K562 (cell line): ENCODE measurements at regions not wholly inside any gene's neighbourhood (a gene's known extent, or its start where the extent isn't known, plus 50 kb on each side); places are given as distances from the start of the nearest gene placed in this dataset.

Experiments
- ATAC-seq: fragments of 200-7000 bp; cut with Tn5 transposase; 3 replicates; pipeline ENCODE4 v1.9.1; 2020; ENCODE audit warnings: moderate library complexity
- BruUV-seq: library from RNA; stranded (reverse); fragments of 400-500 nt; replicated peaks from 2 replicates; lab custom pipeline; 2021; lab: Mats Ljungman, UMichigan
- CTCF ChIA-PET: fragments of 300-600 bp; formaldehyde crosslinking; extraction: SDS; loops from one replicate; lab custom pipeline; 2021; ENCODE audit warnings: low intra/inter-chr PET ratio; lab: Yijun Ruan, JAX
- POLR2A ChIA-PET: fragments of 300-600, 350-650 bp; sonication (Branson Sonifier 250); formaldehyde crosslinking; extraction: SDS; loops from one replicate; lab custom pipeline; 2021; ENCODE audit warnings: antibody characterized with exemption, inconsistent platforms; lab: Yijun Ruan, JAX
- DNase-seq, 4 experiments: peaks; one replicate each; pipeline versions ENCODE4 v3.0.0 to v3.0.0-alpha.2; 2011 to 2018; ENCODE audit warnings: low spot score in 3 of 4, mixed read lengths in 3 of 4; ENCODE audit errors: extremely low read depth in 1 of 4
- FAIRE-seq: peaks from 2 replicates; lab custom pipeline; 2011; peaks lifted over from hg19 to GRCh38; lab: Jason Lieb, UNC
- H2AFZ ChIP-seq: 2 replicates; pipeline ENCODE4 v1.6.0; 2011; ENCODE audit warnings: low read depth, low read length, control low read depth, inconsistent platforms
- H3K27ac ChIP-seq: fragments of 200-600 bp; 3 replicates; pipeline ENCODE4 v1.8.0; 2011; ENCODE audit warnings: low read depth, mild to moderate bottlenecking, control low read depth, inconsistent platforms, low read length, moderate library complexity, mixed read lengths; ENCODE audit errors: extremely low read depth
- H3K27me3 ChIP-seq, 2 experiments: fragments of 300-600 bp in 1 of 2; 2 replicates in 1 of 2; 3 replicates in 1 of 2; pipeline versions ENCODE4 v1.6.0 to v1.8.0; 2011; ENCODE audit warnings: inconsistent platforms in 2 of 2, low read length in 2 of 2, mild to moderate bottlenecking in 1 of 2, mixed read lengths in 1 of 2, moderate library complexity in 1 of 2; ENCODE audit not compliant: control insufficient read depth in 2 of 2, insufficient read depth in 2 of 2
- H3K36me3 ChIP-seq: fragments of 300-600 bp; 3 replicates; pipeline ENCODE4 v1.8.0; 2011; ENCODE audit warnings: mild to moderate bottlenecking, low read length, inconsistent platforms; ENCODE audit not compliant: control insufficient read depth, insufficient read depth
- H3K4me1 ChIP-seq, 2 experiments: fragments of 200-600 bp in 1 of 2; replicated peaks in 1 of 2; 2 replicates in 1 of 2; 3 replicates in 1 of 2; pipeline versions ENCODE4 v1.5.1 to v1.8.0; 2011; ENCODE audit warnings: inconsistent platforms in 2 of 2, low read length in 2 of 2, mild to moderate bottlenecking in 1 of 2, mixed read lengths in 1 of 2, moderate library complexity in 1 of 2; ENCODE audit not compliant: control insufficient read depth in 2 of 2, insufficient read depth in 2 of 2
- H3K4me2 ChIP-seq: 2 replicates; pipeline ENCODE4 v1.6.1; 2011; ENCODE audit warnings: low read length, control low read depth, inconsistent platforms, mixed read lengths; ENCODE audit not compliant: insufficient read depth
- H3K4me3 ChIP-seq: fragments of 200-600 bp; sonication (generic), shearing (Covaris generic); 2 replicates; pipeline ENCODE4 v1.5.1; 2016; ENCODE audit warnings: control low read depth, inconsistent platforms
- H3K79me2 ChIP-seq: fragments of 200-600 bp; 3 replicates; pipeline ENCODE4 v1.8.0; 2011; ENCODE audit warnings: low read length, inconsistent platforms; ENCODE audit not compliant: control insufficient read depth, insufficient read depth
- H3K9ac ChIP-seq, 2 experiments: 2 replicates each; pipeline versions ENCODE4 v1.6.0 to v1.6.1; 2011; ENCODE audit warnings: low read depth in 2 of 2, low read length in 2 of 2, control low read depth in 1 of 2, inconsistent platforms in 1 of 2, mild to moderate bottlenecking in 1 of 2, mixed read lengths in 1 of 2; ENCODE audit not compliant: insufficient read depth in 1 of 2
- H3K9me1 ChIP-seq: one replicate; pipeline ENCODE4 v1.6.0; 2011; ENCODE audit warnings: inconsistent platforms, mild to moderate bottlenecking, low read length, moderate library complexity; ENCODE audit not compliant: control insufficient read depth, insufficient read depth
- H3K9me3 ChIP-seq: replicated peaks from 2 replicates; pipeline ENCODE4 v1.5.1; 2011; ENCODE audit warnings: low read depth, low read length, inconsistent platforms; ENCODE audit not compliant: control insufficient read depth, insufficient read depth
- H4K20me1 ChIP-seq: replicated peaks from 2 replicates; pipeline ENCODE4 v1.6.1; 2011; ENCODE audit warnings: low read length, inconsistent platforms, mixed read lengths; ENCODE audit not compliant: control insufficient read depth, insufficient read depth
- EHMT2 ChIP-seq: fragments of 450-650 bp; IDR thresholded peaks from 2 replicates; pipeline ENCODE4 v1.6.1; 2018; ENCODE audit warnings: antibody characterized with exemption
- FOXK2 ChIP-seq, 2 experiments: fragments of 450-650 bp; IDR thresholded peaks in 1 of 2; conservative IDR thresholded peaks in 1 of 2; 2 replicates each; pipeline ENCODE4 v1.6.1; 2016; ENCODE audit warnings: low read depth in 2 of 2, mild to moderate bottlenecking in 1 of 2
- HDAC1 ChIP-seq, 2 experiments: fragments of 450-650 bp; IDR thresholded peaks; 2 replicates each; pipeline ENCODE4 v1.6.1; 2016 to 2017; ENCODE audit warnings: inconsistent platforms in 1 of 2, mild to moderate bottlenecking in 1 of 2, moderate library complexity in 1 of 2
- KAT2B ChIP-seq: IDR thresholded peaks from one replicate; pipeline ENCODE4 v1.6.1; 2012; ENCODE audit warnings: low read depth, mild to moderate bottlenecking, control low read depth, inconsistent platforms, low read length, moderate library complexity
- MECOM ChIP-seq: fragments of 250-450 bp; sonication (Bioruptor Pico); IDR thresholded peaks from 2 replicates; pipeline ENCODE4 v1.8.0; 2022; ENCODE audit warnings: inconsistent platforms
- MXI1 ChIP-seq: IDR thresholded peaks from 2 replicates; pipeline ENCODE4 v1.6.1; 2011; ENCODE audit warnings: low read depth, mild to moderate bottlenecking, improper control_type of control experiment, low read length
- OTX1 ChIP-seq: fragments of 450-650 bp; formaldehyde crosslinking; IDR thresholded peaks from 2 replicates; pipeline ENCODE4 v1.4.0; 2022; ENCODE audit warnings: mild to moderate bottlenecking
- RCOR1 ChIP-seq, 2 experiments: IDR thresholded peaks; 2 replicates each; pipeline ENCODE4 v1.6.1; 2012; ENCODE audit warnings: low read depth in 2 of 2, low read length in 2 of 2, borderline replicate concordance in 1 of 2, improper control_type of control experiment in 1 of 2
- SAFB ChIP-seq: fragments of 200-400 bp; formaldehyde crosslinking; IDR thresholded peaks from 2 replicates; pipeline ENCODE4 v1.6.1; 2017; ENCODE audit warnings: low read depth, low read length, borderline replicate concordance
- SREBF1 ChIP-seq: fragments of 150-350 bp; IDR thresholded peaks from 2 replicates; pipeline ENCODE4 v1.6.1; 2014; ENCODE audit warnings: antibody characterized with exemption, low read depth, low read length, borderline replicate concordance
- THRAP3 ChIP-seq: fragments of 450-650 bp; IDR thresholded peaks from 2 replicates; pipeline ENCODE4 v1.6.1; 2016; ENCODE audit warnings: mild to moderate bottlenecking, inconsistent platforms, borderline replicate concordance
- ZNF133 ChIP-seq: fragments of 250-450 bp; sonication (Bioruptor Pico); IDR thresholded peaks from 2 replicates; pipeline ENCODE4 v1.4.0; 2020; ENCODE audit warnings: mild to moderate bottlenecking
- in situ Hi-C: fragments of 300-500 bp; cut with MboI; formaldehyde crosslinking; loops from 4 replicates; pipeline ENCODE4 v1.15.0; 2018; ENCODE audit warnings: inconsistent platforms, mixed read lengths
- intact Hi-C: fragments of 100-400 bp; cut with micrococcal nuclease; formaldehyde crosslinking; loops from 2 replicates; pipeline ENCODE4 v1.14.2; 2022
- TF ChIP-seq, protein P1 (sequence below): fragments of 200-400 bp; formaldehyde crosslinking; IDR thresholded peaks from 2 replicates; pipeline ENCODE4 v1.6.1; 2017; ENCODE audit warnings: mild to moderate bottlenecking, low read depth, low read length, moderate library complexity
- TF ChIP-seq, protein P2 (sequence below), 3 experiments: fragments of 200-800 bp in 1 of 3; sonication (Bioruptor generic) in 1 of 3; sonication (generic) in 1 of 3; formaldehyde crosslinking in 1 of 3; IDR thresholded peaks; 2 replicates each; pipeline versions ENCODE4 v1.6.1 to v1.8.0; 2016 to 2022; ENCODE audit warnings: mild to moderate bottlenecking in 2 of 3, missing compliant biosample characterization in 2 of 3, missing genetic modification characterization in 2 of 3, missing genetic modification reagents in 1 of 3
- TF ChIP-seq, protein P3 (sequence below): fragments of 250-450 bp; sonication (Bioruptor Pico); IDR thresholded peaks from 2 replicates; pipeline ENCODE4 v1.9.0; 2021; ENCODE audit warnings: mild to moderate bottlenecking

DNA sequence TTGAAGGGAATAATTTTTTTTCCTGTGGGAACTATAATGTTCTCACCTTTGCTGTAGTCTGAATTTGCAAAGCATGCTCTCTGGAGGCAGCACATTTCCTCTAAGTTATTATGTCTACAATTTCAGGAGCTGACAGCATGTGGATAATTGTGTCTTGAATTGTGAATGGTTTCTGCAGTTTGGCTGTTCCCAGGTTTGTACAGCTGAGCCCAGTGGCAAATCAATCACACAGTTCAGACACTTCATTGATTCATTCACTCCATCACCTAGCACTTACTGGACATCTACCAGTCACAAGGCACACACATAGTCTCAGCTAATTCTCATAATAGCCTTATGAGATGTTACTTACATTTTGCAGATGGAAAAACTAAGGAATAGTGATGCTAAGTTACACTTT, 219.0 kb upstream of the ROPN1 start:
- Histone ChIP-seq H3K4me2 (no peak overlapping the region), H3K27ac (no peak overlapping the region), H3K27me3 (no peaks in the 10 kb centered on the region), H3K4me1 (no peaks in the 10 kb centered on the region), H3K36me3 (no peaks in the 10 kb centered on the region), H3K79me2 (no peaks in the 10 kb centered on the region), H4K20me1 (no peaks in the 10 kb centered on the region), H3K9me1 (no peaks in the 10 kb centered on the region), H3K9ac (no peak overlapping the region), H3K4me3 (no peak overlapping the region), H3K9me3 (no peaks in the 10 kb centered on the region), H2AFZ (no peak overlapping the region)
- TF ChIP-seq RCOR1 (IDR thresholded peaks at IDR 0.05; ENCODE audit: borderline replicate concordance in 1 of 2, low read depth in 2 of 2, low read length in 2 of 2) (no peak), KAT2B (no peak), FOXK2 (conservative IDR thresholded peaks at IDR 0.05 in 1 of 2, IDR thresholded peaks at IDR 0.05 in 1 of 2; ENCODE audit: low read depth in 2 of 2) (no peak), OTX1 (CRISPR knock-in tag) (no peak)
- ChIA-PET CTCF (no interaction called here), POLR2A (no interaction called here)
- in situ Hi-C loops: no loop called here
- no peak for DNase-seq
- no peak for FAIRE-seq
- no TSS peak for BruUV-seq
- intact Hi-C loops: no loop called here
- no peak for ATAC-seq

DNA sequence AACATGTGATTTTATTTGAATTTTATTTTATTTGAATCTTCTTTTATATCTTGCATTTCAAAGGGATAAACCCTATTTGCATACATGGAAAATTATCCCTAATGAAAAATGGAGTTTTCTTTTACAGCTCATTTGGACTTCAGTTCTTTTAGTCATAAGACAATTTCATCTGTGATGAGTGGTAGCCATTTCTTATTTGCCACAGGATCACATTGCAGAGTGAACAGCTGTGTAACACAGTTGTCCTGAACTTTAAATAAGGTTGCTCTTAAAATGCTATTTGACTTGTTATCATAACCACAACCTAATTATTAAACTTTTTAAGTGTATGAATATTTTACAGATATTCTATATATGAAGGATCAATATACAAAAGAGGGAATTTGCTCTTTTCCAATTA, 221.7 kb upstream of the ROPN1 start:
- Histone ChIP-seq H3K4me1 (no peaks in the 10 kb centered on the region), H3K27ac (no peak overlapping the region), H2AFZ (no peak overlapping the region), H3K9me1 (no peaks in the 10 kb centered on the region), H3K27me3 (no peaks in the 10 kb centered on the region), H3K9me3 (no peaks in the 10 kb centered on the region), H4K20me1 (no peaks in the 10 kb centered on the region), H3K36me3 (no peaks in the 10 kb centered on the region), H3K4me2 (no peak overlapping the region), H3K9ac (no peak overlapping the region), H3K4me3 (no peak overlapping the region), H3K79me2 (no peaks in the 10 kb centered on the region)
- POLR2A ChIA-PET: no interaction called here
- DNase-seq: no peak
- FAIRE-seq: no peak
- in situ Hi-C loops: no loop called here
- no TSS peak for BruUV-seq
- no peak for ATAC-seq
- intact Hi-C loops: no loop called here
- CTCF ChIA-PET: no interaction called here
- TF ChIP-seq MXI1 (no peak), SREBF1 (no peak), ZNF133 (CRISPR knock-in tag) (no peak), MECOM (CRISPR knock-in tag) (no peak), HDAC1 (IDR thresholded peaks at IDR 0.05) (no peak), EHMT2 (no peak), SAFB (no peak), THRAP3 (no peak)
- TF ChIP-seq, protein P1, sequence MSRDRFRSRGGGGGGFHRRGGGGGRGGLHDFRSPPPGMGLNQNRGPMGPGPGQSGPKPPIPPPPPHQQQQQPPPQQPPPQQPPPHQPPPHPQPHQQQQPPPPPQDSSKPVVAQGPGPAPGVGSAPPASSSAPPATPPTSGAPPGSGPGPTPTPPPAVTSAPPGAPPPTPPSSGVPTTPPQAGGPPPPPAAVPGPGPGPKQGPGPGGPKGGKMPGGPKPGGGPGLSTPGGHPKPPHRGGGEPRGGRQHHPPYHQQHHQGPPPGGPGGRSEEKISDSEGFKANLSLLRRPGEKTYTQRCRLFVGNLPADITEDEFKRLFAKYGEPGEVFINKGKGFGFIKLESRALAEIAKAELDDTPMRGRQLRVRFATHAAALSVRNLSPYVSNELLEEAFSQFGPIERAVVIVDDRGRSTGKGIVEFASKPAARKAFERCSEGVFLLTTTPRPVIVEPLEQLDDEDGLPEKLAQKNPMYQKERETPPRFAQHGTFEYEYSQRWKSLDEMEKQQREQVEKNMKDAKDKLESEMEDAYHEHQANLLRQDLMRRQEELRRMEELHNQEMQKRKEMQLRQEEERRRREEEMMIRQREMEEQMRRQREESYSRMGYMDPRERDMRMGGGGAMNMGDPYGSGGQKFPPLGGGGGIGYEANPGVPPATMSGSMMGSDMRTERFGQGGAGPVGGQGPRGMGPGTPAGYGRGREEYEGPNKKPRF: no peak
- TF ChIP-seq, protein P2, sequence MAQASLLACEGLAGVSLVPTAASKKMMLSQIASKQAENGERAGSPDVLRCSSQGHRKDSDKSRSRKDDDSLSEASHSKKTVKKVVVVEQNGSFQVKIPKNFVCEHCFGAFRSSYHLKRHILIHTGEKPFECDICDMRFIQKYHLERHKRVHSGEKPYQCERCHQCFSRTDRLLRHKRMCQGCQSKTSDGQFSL (CRISPR knock-in tag; IDR thresholded peaks at IDR 0.05): no peak
- TF ChIP-seq, protein P2 (tag; IDR thresholded peaks at IDR 0.05): no peak
- TF ChIP-seq, protein P3, sequence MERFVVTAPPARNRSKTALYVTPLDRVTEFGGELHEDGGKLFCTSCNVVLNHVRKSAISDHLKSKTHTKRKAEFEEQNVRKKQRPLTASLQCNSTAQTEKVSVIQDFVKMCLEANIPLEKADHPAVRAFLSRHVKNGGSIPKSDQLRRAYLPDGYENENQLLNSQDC (CRISPR knock-in tag): no peak
